SW 1271 (cell line): ENCODE measurements at regions not wholly inside any gene's neighbourhood (a gene's known extent, or its start where the extent isn't known, plus 50 kb on each side); places are given as distances from the start of the nearest gene placed in this dataset.

Experiments used
- DNase-seq, 2 experiments: peaks; one replicate each; lab custom pipeline; 2025; lab: John Stamatoyannopoulos, UW

DNA sequence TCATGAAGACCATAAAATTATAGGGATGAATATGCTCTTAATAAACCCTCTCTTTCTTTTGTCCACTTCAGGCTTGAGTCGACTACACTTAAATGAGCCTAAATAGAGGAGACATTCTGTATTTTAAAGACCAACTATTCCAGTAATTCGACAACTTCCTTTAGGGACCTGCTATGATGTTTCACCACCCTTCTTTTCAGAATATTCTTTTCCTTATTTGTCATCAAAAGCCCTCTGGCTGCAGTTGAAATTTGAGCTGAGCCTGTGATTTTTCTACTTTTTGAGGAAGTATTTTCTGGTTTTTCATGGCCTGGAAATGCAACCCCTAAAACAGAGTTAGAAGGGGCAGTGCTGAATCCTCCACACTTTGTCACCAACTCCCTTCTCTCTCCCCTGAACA lies 287.0 kb downstream of the EPHA4 start:
- no peak for DNase-seq

DNA sequence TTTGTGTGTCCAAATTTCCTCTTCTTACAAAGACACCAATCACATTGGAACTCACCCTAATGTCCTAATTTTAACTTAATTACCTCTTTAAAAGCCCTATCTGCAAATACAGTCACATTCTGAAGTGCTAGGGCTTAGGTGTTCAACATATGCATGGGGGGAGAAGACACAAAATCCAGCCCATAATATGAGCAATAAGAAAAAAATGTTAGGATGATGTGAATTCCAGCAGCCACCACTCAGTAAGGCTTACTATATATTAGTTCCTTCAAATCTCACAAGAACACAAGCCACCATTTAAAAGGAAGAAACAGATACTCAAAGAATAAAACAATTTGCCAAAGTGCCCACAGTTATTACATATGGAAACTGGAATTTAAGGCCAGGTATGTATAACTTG lies 285.7 kb downstream of the EPHA4 start:
- no peak for DNase-seq

DNA sequence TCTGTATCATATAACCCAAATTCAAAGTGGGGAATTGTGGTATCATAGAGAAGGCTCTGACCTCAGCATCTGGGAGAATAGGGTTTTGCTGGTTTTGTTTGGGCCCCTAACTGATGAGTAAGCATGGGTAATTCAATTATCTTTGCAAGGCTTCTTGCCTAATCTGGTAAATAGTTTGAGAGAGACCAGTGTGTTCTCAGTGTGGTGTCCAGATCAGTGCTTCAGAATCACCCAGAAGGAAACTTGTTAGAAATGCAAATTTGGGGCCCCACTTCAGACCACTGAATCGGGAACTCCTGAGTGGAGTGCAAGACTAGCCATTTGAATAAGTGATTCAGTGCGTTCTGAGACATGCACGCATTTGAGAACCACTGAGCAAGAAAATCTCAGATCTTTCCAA lies 282.7 kb downstream of the EPHA4 start:
- DNase-seq = no peak

DNA sequence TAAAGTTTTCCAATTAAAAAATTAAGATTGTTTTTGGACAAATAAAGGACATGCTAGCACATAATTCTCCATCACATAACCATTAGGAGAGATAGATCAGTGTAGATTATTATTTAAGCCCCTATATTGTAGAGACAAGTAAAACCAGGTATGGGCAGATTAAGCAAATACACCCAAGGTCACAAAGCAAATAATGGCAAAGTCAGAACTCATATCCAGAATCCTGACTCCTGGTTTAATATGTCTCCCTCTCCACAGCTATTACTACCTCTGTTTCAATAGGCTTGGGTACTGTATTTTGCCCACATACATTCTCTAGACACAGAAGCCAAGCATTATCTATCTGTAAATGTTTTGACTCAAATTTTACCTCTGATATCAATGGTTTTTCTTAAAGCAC lies 282.3 kb downstream of the EPHA4 start:
- no peak for DNase-seq

DNA sequence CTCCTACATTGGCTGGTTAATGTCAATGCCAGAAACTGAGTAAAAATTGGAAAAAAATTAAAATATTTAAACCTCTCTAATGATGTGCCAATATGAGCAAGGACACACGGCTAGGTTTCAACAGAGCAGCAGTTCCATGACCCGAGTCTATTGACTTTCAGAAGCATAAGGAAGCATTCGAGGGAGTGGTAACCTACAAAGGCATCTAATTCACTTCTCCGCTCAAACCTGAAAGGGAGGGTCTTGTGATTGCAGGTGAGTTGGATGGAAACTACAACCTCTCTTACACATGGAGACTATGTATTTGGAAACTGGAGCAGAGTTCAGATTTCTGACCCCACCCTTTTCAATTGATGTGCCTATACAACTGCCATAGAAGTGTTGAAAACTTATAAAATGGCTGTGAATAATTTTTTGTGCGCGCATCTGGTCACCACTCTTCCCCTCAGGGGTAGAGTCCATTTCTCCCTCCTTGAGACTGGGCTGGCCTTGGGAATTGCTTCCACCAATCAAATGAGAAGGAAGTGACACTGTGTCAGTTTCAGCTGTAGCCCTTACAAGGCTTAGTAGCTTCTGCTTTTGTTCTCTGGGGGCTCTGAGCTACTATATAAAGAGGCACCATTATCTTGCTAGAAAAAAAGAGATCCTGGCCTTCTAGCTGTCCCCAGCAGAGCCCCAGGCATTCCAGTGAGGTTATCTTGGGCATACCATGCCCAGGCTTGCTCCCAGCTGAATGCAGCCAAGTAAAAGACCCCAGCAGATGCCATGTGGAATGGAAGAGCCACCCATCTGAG lies 278.0 kb downstream of the EPHA4 start:
- DNase-seq = no peak

DNA sequence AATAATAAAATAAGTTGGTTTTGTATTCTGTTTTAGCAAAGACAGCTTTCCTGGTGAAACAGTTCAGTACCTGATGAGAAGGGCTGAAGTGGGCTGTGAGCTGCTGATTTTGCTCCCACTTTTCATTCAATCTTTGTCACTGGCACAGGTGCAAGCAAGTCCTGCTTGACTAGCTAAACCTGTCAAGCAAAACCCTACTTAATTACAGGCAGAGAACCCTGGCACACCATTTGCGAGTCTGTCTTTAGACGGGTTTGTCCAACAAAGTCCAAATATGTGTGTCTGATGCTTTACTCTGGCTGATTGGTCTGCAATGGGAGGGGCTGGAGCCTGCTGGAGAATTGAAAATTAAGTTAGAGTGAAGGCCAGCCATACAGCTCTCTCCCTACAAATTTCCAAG lies 267.2 kb downstream of the EPHA4 start:
- DNase-seq = no peak

DNA sequence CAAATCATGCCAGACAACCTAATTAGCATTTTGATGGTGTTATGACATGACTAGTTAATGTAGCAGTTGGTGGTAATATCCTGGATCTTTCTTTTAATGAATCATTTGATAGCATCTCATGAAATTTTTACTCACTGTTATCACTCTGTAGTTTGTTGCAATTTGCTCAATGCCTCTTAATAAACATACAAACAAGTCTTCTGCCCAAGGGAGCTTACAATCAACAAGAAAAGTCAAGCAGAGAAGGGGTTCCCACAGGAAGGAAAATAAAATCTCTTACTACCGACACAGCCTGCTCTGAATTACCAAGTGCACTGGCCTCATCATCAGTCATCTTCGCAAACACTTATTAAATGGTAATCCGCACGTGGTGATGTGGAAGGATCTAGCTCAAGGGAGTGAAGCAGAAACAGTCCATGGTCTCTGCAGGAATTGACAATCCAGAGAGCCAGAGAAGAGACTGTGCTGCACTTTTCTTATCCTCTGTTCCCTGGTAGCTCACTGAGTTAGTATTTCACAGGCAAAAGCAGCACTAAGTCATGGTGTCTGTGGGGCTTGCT lies 263.5 kb downstream of the EPHA4 start:
- DNase-seq = no peak

DNA sequence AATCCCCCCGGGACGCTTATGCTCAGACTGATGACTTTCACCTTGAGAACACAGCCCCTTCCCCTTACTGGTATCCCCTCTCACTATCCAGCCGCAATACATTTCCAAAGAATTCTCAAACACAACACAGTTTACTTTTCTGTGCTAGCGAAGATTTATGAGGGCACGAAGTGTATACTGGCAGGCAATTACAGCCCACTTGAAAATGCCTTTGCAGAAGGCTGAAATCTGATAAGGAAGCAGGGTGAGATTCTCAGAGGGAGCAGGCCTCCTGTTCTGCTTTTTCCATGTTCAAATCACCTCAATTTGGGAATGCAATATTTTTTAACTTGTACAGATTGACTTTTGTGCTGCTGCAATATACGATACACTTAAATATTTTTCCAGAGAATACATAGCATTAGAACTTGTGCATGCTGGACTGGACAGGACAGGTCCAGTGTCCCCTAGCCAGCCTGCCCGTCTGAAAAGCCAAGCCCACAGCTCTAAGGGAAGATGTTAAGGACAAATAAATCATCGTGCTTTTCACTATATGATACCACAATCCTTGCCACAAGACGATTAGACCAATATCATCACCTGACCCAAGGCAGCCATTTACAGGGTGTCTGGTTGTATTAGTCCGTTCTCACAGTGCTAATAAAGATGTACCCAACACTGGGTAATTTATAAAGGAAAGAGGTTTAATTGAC lies 262.1 kb downstream of the EPHA4 start:
- DNase-seq = no peak

DNA sequence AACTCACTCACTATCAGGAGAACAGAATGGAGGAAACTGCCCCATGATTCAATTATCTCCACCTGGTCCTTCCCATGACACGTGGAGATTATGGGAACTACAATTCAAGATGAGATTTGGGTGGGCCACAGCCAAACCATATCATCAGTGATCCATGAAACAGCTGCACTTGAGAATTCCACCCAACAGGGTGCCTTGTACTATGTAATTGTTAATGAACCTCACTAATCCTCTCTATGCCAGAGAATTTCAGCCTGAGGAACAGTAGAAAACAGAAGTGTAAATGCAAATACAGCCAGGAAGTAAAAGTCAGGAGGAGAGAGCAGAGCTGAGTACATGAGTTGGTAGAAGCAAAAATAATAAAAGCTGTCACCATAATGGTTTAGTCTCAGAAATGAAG lies 261.4 kb downstream of the EPHA4 start:
- no peak for DNase-seq

DNA sequence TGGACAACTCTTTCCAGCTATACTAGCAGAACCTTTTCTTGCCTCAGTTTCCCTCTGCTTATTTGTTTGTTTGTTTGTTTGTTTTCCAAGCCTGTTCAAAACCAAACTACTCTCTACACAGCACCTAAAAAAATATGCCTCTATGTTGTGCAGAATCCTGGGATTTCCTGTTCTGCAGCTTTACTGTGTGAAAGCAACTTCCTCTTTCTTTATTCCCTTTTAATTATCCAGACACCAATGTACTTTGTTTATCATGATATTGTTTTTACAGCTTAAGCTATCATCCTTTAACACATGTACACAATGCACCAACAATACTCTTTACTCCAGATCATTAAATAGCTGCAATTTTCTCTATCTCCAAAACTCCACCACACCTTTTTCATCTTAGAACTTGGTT lies 259.5 kb downstream of the EPHA4 start:
- DNase-seq = no peak

DNA sequence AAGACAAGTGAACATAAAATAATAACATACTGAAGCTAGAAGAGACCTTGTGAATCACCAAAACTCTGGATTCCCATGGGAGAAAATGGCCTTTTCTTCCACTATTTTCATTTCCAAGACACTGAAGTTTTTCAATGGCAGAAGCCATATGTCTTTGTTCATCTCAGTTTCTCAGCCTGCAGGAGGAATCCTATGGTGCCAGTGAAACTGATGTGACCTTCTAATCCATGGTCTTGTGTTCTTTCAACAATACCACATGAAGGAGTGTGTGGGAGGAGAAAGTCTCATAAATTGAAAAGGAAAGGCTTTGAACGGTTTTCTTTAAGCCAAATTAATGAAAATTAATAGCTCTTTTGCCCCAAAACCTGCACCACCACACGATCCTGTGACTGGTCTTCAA lies 257.3 kb downstream of the EPHA4 start:
- DNase-seq = no peak

DNA sequence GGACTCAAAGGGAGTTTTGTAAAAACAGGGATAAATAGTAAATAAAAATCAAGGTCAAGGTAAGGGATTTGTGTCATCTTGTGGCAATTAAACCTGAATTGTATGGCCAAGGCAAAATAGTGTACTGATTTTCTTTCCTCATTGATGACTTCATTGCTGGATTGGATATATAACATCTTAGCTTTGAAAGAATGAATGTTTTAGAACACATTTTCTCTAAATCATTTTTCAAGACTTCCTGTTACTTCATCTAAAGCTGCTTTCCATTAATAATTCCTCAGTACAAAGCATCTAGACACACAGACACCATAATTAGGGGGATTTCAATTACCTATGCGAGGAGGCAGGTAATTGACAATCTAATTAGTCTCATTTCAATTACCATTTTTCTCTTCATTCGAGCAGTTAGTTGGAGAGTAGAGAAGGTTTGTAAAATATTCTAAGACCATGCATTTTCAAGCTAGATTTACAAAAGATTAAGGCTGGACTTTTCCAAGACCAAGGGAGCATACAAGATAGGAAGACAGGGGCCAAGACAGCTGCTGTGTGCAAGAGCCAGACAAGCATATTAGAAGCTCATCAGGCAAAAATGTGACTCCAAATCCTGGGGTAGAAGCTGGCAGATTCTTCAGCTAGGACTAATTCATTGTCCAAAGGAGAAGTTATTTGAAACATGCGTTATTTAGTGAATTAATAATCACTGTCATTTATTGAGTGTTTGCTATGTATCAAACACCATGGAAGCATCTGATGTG lies 253.6 kb downstream of the EPHA4 start:
- no peak for DNase-seq

DNA sequence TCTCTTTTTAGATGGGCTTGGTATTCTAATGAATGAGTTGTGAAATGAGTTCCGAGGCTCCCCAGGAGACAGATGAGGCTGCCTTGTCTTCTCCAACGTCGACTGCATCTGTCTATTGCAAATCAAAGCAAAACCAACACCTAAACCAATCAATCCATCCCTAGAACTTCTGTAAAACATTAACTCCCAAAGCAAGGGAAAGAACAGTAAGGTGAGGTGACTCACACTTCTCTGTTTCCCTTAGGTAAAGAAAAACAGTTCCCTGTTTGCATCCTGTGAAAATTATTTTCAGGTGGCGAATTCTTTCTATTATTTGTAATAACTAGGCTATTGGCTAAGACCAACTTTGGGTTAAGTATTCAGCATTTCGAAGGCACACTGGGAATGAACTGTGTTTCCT lies 249.4 kb downstream of the EPHA4 start:
- DNase-seq = no peak

DNA sequence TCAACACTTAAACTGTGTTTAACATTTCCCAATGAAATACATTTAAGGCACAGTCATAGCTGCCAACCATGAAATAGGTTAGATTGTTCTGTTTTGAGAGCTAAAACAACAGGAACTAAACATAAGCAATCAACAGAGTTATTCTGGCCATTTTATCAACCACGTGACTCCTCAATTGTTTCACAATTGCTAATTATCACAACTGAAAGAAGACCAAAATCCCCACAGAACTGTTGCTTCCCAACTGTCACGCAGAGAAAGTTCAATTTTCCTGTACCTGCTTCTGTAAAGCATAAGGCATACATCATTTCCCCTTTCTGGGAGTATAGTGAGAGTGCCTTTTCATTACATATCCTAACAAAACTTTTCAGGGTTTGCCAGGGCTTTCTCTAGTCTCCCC lies 248.6 kb downstream of the EPHA4 start:
- DNase-seq = no peak

DNA sequence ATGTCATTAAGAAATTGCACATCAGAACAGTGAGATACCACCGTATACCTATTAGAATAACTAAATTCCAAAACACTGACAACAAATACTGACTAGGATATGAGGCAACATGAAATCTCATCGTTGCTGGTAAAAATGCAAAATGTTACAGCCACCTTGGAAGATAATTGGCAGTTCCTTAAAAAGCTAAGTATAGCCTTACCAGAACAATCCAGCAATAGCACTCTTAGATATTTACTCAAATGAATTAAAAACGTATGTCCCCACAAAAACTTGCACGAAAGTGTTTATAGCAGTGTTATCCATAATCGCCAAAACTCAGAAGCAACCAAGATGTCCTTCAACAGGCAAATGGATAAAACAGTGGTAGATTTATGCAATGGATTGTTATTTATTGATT lies 241.7 kb downstream of the EPHA4 start:
- DNase-seq = no peak

DNA sequence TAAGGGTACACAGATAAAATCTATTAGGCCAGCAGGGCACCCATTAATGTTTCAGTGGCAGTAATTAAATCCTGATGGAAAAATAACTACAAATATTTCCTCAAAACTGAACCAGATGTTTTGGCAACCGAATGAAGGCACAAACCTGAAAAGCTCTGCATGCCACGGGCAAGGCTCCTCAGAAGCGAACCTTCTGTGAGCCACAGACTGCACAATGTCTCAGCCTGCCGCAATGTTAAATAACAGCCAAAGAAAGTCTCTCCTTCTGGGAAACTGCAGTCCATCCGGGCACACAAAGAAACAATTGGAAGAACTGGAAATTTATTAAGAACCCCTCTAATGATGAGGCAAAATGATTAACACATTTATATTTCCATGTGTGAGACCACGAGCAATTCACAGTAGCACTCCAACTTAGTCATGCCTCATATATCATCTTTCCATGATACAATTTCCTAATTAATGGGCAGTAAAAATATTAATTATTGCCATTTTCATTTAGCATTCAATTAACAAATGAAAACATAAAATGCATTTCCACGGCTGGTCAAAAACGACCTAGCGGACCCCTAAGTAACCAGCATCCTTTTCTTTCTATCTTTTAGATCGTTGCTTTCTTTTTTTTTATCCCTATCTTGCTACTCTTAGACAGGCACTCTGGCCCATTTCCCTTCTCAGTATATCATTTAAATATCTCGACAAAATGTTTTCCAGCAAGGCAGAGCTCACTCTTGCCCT lies 237.5 kb downstream of the EPHA4 start:
- DNase-seq = no peak

DNA sequence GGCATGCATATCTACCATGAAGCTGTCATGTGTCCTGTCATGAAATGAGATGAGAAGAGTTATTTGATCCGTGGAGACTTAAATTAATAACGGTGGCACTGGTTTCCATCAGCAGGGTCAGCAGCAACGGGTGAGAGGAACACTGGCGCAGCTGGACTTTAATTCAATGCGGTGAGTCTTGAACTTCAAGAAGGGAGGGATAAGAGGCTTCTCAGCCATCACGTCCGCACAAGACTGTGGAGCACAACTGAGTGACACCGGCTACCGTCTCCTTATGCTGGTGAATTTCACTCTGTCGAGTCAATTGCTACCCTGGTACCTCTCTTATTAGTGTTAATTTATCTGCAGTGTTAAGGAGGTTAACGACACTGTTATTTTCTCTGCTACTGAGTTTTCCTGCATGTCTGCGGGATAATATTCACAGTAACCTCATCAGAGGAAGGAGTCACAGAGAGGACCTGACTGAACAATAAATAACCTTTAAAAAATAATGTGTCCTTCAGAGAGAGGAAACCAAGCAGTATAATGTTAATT lies 236.8 kb downstream of the EPHA4 start:
- no peak for DNase-seq

DNA sequence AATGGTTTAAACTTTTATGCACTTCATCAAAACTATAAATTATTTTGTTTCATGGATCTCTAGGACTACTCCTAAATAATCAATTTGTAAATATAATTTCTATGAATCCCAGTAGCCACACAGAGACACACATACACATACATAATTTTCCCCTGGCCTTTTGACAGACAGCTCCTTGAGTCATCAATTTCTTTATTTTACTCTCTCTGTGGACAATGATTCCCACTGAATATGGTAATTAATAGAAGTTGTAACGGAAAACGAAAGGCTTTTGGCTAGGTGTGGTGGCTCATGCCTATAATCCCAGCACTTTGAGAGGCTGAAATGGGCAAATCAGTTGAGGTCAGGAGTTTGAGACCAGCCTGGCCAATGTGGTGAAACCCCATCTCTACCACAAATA lies 235.1 kb downstream of the EPHA4 start:
- no peak for DNase-seq

DNA sequence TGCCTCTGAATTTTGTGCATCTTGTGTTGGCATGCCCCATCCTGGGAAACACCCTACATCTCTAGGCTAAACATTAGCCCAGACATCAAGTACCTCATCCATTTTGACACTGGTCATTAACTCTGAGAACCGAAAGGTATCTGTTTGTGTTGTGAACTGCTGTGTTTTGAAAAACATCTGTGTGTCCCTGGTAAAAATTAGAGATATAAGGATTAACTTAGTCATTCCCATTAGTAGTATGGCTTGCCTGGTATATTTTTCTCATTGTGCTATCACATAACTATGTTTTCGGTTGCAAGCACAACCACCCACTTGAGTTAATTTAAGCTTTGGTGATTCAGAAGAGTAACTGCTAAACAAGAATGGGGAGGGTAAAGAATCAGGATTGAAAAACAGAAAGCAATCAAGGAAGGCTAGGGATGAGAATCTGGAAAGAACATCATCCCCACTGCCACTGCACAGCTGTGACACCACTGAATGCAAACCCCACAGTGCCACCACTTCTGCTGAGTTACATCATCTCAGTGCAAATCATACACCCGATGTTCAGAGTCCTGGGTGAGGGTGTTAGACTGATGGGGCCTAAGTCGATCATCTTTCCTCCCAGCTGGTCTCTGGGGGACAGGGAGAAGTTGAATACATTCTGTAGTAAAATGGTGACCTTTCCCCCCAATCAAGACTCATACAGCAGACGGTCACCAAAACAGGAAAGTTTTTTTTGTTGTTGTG lies 234.0 kb downstream of the EPHA4 start:
- no peak for DNase-seq

DNA sequence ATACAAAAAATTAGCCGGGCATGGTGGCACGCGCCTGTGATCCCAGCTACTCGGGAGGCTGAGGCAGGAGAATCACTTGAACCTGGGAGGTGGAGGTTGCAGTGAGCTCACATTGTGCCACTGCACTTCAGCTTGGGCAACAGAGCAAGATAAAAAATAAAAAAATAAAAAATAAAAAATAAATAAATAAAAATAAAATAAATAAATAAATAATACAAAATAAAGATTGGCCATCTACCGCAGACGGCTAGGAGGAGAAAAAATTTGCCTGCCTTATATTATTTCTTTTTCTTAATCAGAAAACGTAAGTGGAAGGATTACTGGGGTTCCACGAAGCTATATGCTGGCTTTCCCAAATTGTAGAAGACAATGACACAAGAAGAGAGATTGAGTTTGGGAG lies 229.7 kb downstream of the EPHA4 start:
- no peak for DNase-seq

DNA sequence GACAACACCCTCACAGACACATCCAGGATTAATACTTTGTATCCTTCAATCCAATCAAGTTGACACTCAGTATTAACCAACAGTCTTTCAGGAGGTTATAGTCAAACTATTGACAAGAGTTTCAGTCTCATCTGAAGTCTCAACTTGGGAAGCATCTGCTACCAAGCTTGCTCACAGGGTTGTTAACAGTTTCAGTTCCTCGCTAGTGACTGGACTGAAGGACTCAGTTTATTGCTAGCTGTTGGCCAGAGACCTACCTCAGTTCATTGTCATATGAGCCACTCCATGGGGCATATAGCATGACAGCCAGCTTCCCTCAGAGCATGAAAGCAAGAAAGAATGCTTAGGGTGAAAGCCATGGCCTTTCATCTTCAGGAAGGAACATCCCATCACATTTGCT lies 228.6 kb downstream of the EPHA4 start:
- DNase-seq = no peak
